ENCODE measurements at regions not wholly inside any gene's neighbourhood (a gene's known extent, or its start where the extent isn't known, plus 50 kb on each side); places are given as distances from the start of the nearest gene placed in this dataset.

DNA sequence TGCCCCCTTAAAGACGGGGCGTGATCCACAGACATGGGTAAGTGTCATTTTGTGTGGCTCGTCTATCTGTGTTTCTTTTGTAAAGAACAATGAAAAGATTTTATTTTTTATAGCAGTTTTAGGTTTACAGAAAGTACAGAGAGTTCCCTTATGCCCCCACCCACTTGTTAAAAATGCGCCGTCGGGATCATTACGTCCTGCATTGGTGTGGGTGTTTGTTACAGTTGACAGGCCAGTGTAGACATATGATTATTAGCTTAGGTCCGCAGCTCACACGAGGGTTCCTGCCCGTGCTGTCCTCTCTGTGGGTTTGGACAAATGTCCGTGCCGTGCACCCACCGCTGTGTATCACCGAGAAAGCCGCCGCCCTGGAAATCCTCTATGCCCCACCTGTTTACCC, 50.5 kb downstream of the RGS12 start:
- Mint-ChIP-seq H3K4me3 (no peak overlapping the region), H3K9me3 (ENCODE audit: low read depth) (no peaks in the 10 kb centered on the region), H3K36me3 (no peaks in the 10 kb centered on the region), H3K27me3 (peaks cover 1% of the 10 kb centered on the region), H3K27ac (no peak overlapping the region), H3K4me1 (peaks cover 11% of the 10 kb centered on the region)
- ATAC-seq (no peak), DNase-seq (peak; percentile 19)
- CTCF ChIA-PET, result no interaction called here

DNA sequence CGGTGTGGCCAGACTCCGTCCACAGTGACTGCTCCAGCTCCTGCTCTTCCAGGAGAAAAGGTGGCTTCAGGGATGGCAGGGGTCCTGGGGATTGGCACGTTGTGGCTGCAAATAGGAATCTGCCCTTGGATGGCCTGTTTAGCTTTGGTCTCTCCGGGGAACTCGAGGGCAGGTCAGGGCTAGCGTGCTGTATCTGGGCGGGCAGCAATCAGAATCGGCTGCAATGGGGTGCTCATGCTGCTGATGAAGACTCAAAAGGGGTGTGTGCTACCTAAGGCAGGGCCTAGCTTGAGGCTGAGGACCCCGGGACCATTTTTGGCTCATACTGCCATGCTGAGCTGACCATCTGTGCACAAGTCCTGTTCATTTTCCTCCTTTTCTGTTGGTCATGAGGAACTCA, 51.3 kb downstream of the RGS12 start:
- Mint-ChIP-seq H3K9me3 (ENCODE audit: low read depth) (no peaks in the 10 kb centered on the region), H3K27me3 (peaks cover 4% of the 10 kb centered on the region), H3K27ac (no peak overlapping the region), H3K4me3 (no peak overlapping the region), H3K4me1 (peaks cover 11% of the 10 kb centered on the region), H3K36me3 (no peaks in the 10 kb centered on the region)
- ATAC-seq (no peak), DNase-seq (peak; percentile 29)
- CTCF ChIA-PET, result no interaction called here

DNA sequence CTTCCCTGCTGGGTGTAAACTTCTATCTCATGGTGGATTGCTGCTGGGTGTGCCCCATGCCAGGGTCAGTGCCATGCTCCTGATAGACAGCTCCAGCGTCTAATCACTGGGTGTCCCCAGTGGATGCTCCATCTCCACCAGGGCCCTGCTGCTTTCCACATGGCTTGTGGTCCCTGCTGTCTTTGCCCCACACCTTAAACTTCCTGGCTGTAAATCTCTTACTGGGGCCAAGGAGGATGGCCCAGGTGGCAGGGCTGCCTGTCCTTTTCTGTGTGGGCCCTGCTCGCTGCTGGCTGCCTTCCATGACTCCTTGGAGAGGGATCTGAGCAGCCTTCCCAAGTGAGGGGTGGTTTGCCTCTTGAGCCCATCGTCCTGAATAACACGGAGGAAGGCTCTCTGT, 51.8 kb downstream of the RGS12 start:
- peaks cover 11% of the 10 kb centered on the region for H3K4me1 Mint-ChIP-seq
- no peak for ATAC-seq
- H3K9me3 Mint-ChIP-seq (ENCODE audit: low read depth), result no peaks in the 10 kb centered on the region
- no peaks in the 10 kb centered on the region for H3K36me3 Mint-ChIP-seq
- CTCF ChIA-PET, result interaction anchor here (0.7 to 2.4 kb wide), 2 partner anchors 10 to 21 kb away, joined by 3 to 17 read pairs; no protein-coding TSS in a partner anchor
- no peak overlapping the region for H3K4me3 Mint-ChIP-seq
- no peak overlapping the region for H3K27ac Mint-ChIP-seq
- peak; percentile 15 for DNase-seq
- H3K27me3 Mint-ChIP-seq, result peaks cover 4% of the 10 kb centered on the region

DNA sequence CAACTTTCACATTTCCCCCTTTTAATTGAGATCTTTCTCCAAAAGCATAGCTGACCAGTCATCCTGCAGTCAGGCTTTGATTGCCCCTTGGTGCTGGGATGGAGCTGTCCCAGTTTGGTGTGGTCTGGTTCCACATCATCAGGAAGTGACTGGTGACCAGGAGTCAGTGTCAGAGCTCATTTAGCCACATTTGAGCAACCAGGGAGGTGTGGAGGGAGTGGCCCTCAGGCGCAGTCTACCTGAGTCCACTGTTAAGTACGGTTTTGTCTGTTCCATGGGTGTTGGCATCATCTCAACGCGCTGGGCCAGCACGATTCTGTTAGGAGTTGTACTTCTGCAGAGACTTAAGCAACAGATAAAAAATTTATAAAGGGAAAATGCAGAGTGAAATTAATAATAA, 52.6 kb downstream of the RGS12 start:
- Mint-ChIP-seq H3K9me3 (ENCODE audit: low read depth) (no peaks in the 10 kb centered on the region), H3K36me3 (no peaks in the 10 kb centered on the region), H3K27me3 (peaks cover 4% of the 10 kb centered on the region), H3K27ac (no peak overlapping the region), H3K4me3 (no peak overlapping the region), H3K4me1 (peaks cover 11% of the 10 kb centered on the region)
- DNase-seq (peak; percentile 18), ATAC-seq (no peak)
- CTCF ChIA-PET, result interaction anchor here (0.7 to 2.4 kb wide), 3 partner anchors 9 to 135 kb away, joined by 3 to 17 read pairs (median 11); no protein-coding TSS in a partner anchor

DNA sequence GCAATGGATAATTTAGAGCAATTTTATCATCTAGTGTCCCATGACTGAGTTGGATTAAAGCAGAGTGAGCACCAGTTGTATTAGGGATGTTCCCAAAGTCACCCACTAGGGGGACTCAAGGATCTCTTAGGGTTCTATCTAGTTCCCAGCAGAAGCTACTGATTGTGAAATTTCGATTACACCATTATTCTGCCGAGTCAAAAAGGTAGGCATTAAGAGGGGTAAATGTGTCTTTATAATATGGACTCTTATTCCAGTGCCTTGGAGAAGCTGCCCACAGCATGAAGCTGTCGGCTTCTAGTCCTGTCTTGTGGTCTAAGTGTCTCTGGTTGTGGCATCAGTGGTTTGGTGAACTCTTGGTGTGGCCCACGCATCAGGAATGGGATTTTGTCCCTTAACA, 53.3 kb downstream of the RGS12 start:
- peak; percentile 50 for DNase-seq
- peaks cover 4% of the 10 kb centered on the region for H3K27me3 Mint-ChIP-seq
- H3K4me1 Mint-ChIP-seq, result peaks cover 11% of the 10 kb centered on the region

DNA sequence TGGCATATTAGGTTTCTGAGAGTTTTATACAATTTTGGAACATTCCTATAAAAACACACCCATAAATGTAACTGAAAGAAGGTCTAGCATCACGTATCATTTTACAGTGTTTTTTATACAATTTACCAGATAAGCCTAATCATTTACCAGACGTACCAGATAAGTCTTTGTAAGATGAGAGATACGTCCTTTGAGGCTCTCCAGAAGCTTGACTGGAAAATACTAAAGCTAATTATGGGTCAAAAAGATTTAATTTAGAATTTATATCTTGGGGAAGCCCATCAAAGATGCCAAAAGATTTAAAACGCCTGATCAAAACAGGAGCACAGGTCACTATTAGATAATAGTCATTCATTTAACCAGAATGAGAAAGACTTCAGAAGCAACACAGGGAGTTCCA, 55.0 kb downstream of the RGS12 start:
- Mint-ChIP-seq H3K27me3 (peaks cover 4% of the 10 kb centered on the region), H3K36me3 (no peaks in the 10 kb centered on the region), H3K9me3 (ENCODE audit: low read depth) (no peaks in the 10 kb centered on the region), H3K4me1 (peaks cover 6% of the 10 kb centered on the region), H3K4me3 (no peak overlapping the region), H3K27ac (no peak overlapping the region)
- no peak for DNase-seq
- CTCF ChIA-PET, result interaction anchor here (0.8 kb wide), 1 partner anchor 241 kb away, joined by 3 read pairs; no protein-coding TSS in a partner anchor
- ATAC-seq, result no peak

More for the DNA sequence above, 53.3 kb downstream of the RGS12 start:
- Mint-ChIP-seq H3K27ac (no peak overlapping the region), H3K36me3 (no peaks in the 10 kb centered on the region), H3K4me3 (no peak overlapping the region), H3K9me3 (ENCODE audit: low read depth) (no peaks in the 10 kb centered on the region)
- CTCF ChIA-PET, result interaction anchor here (0.9 to 2.4 kb wide), 14 partner anchors 8 to 535 kb away, joined by 3 to 17 read pairs (median 3); no protein-coding TSS in a partner anchor
- ATAC-seq, result peak; percentile 88

DNA sequence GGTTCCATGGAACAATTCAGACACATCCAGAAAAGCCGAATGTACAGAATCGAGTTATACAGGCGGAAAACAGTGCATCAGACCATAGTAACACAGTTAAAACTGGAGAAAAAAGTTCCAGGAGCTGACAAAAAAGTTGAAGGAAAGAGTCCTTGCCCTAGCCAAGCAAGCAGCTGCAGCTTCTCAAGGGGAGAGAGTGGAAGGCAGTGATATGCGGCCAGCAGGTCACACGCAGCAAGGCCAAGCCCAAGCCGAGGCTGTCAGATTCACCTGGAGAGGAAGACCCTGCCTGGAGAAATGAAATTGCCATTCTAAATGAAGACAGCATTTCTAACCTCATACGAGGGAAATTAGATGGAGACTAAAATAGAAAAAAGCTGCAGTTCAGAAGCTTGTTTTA, 55.8 kb downstream of the RGS12 start:
- no peaks in the 10 kb centered on the region for H3K9me3 Mint-ChIP-seq (ENCODE audit: low read depth)

DNA sequence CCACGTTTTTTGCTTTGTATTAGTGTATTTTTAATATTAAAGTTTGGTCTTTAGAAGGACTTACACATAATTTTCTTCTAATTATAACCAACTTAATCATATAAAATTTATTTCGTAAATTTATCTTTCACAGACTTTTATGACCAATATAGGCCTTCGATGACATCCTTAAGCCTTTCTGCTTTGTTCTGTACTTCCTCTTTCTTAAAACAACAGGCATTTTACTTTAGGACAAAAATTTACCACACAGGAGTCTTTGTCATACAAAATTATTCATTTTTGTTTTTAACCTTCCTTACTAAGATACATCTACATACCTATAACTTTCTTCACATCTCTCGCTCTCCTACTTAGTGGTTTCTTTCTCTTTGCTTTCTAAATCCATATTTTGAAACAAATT, 56.3 kb downstream of the RGS12 start:
- Mint-ChIP-seq H3K36me3 (no peaks in the 10 kb centered on the region), H3K27me3 (peaks cover 4% of the 10 kb centered on the region), H3K4me1 (peaks cover 6% of the 10 kb centered on the region), H3K9me3 (ENCODE audit: low read depth) (no peaks in the 10 kb centered on the region), H3K4me3 (no peak overlapping the region), H3K27ac (no peak overlapping the region)
- CTCF ChIA-PET, result no interaction called here
- no peak for ATAC-seq
- DNase-seq, result no peak

More for the DNA sequence above, 55.8 kb downstream of the RGS12 start:
- ATAC-seq, result no peak
- Mint-ChIP-seq H3K4me3 (no peak overlapping the region), H3K27ac (no peak overlapping the region), H3K27me3 (peaks cover 4% of the 10 kb centered on the region), H3K4me1 (peaks cover 6% of the 10 kb centered on the region), H3K36me3 (no peaks in the 10 kb centered on the region)
- CTCF ChIA-PET, result interaction anchor here (0.8 kb wide), 1 partner anchor 242 kb away, joined by 3 read pairs; no protein-coding TSS in a partner anchor
- DNase-seq, result no peak

DNA sequence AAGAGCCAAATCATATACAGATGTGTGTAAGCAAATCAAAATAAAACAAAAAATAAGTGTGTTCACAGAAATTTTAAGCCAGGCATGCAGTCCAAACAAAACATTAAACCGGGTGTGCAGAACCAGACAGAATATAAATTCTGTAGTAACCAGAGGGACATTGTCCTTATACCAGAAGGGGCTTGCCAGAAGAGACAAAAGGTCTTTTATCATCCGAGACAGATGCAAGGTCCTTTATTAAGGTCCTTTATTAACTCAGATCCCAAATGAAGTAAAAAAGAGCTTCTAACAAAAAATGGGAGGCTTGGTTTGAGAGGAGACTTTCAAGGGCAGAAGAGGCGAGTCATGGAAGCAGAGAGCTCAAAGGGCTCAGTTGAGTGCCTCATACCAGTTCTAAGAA, 59.2 kb downstream of the RGS12 start:
- ATAC-seq (no peak), DNase-seq (no peak)
- no peak overlapping the region for H3K4me3 Mint-ChIP-seq
- no peak overlapping the region for H3K27ac Mint-ChIP-seq
- peaks cover 14% of the 10 kb centered on the region for H3K27me3 Mint-ChIP-seq
- no peaks in the 10 kb centered on the region for H3K9me3 Mint-ChIP-seq (ENCODE audit: low read depth)
- H3K36me3 Mint-ChIP-seq, result no peaks in the 10 kb centered on the region
- peaks cover 2% of the 10 kb centered on the region for H3K4me1 Mint-ChIP-seq
- CTCF ChIA-PET, result interaction anchor here (1.2 kb wide), 1 partner anchor 129 kb away, joined by 5 read pairs; no protein-coding TSS in a partner anchor

DNA sequence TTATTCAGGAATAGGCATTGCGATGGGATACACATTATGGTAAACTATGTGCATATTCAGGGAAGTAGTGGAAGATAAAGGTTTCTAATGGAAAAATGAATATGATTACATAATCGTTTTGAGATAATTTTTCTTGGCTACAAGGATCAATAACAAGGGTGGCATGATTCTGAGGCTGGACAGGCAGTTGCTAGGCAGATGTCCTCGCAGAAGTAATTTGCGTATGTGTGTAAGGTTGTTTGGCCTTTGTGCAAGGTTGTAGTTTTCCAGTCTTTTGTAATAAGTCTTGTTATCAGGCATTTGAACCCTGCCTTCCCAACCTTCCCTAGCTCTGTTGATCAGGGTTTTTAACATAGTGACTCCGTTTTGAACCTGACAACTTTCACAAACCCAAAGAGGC, 59.7 kb downstream of the RGS12 start:
- DNase-seq (no peak), ATAC-seq (no peak)
- H3K4me1 Mint-ChIP-seq, result peaks cover 2% of the 10 kb centered on the region
- no peaks in the 10 kb centered on the region for H3K36me3 Mint-ChIP-seq
- CTCF ChIA-PET, result no interaction called here
- H3K27me3 Mint-ChIP-seq, result peaks cover 18% of the 10 kb centered on the region
- H3K9me3 Mint-ChIP-seq (ENCODE audit: low read depth), result no peaks in the 10 kb centered on the region
- no peak overlapping the region for H3K27ac Mint-ChIP-seq
- H3K4me3 Mint-ChIP-seq, result no peak overlapping the region

DNA sequence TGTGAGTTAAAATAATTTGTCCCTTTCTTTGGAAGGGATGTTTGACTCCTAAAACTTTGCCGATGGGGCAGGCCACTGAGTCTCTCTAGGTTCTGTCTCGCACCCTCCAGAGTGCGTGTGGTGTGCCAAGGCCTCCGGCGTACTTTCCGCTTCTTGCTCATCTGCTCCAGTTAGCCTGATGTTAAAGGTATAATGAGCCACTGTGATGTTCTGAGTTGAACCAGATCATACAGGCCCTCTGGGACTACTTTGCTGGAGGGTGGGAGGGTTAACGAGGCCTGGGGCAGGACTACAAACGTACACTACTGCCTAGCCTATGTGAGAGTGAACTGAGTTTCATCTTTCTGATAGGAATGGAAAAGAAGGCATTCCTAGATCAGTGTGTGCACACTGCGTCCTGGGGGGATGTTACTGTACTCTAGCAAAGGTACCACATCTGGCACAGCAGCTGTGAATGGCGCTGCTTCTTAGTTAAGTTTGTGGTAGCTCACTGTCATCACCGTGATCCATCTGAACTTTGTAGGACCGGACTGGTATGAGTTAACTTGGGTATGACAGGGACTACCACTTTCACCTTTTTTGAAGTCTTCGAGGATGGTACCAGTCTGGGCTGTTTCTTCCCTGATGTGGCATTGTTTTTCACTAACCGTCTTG, 60.2 kb downstream of the RGS12 start:
- CTCF ChIA-PET, result interaction anchor here (1.8 to 2.9 kb wide), 2 partner anchors 7 to 90 kb away, joined by 4 to 17 read pairs; no protein-coding TSS in a partner anchor
- ATAC-seq (no peak), DNase-seq (peak; percentile 36)
- Mint-ChIP-seq H3K9me3 (ENCODE audit: low read depth) (no peaks in the 10 kb centered on the region), H3K27me3 (peaks cover 19% of the 10 kb centered on the region), H3K4me1 (peaks cover 2% of the 10 kb centered on the region), H3K4me3 (no peak overlapping the region), H3K36me3 (no peaks in the 10 kb centered on the region), H3K27ac (no peak overlapping the region)

DNA sequence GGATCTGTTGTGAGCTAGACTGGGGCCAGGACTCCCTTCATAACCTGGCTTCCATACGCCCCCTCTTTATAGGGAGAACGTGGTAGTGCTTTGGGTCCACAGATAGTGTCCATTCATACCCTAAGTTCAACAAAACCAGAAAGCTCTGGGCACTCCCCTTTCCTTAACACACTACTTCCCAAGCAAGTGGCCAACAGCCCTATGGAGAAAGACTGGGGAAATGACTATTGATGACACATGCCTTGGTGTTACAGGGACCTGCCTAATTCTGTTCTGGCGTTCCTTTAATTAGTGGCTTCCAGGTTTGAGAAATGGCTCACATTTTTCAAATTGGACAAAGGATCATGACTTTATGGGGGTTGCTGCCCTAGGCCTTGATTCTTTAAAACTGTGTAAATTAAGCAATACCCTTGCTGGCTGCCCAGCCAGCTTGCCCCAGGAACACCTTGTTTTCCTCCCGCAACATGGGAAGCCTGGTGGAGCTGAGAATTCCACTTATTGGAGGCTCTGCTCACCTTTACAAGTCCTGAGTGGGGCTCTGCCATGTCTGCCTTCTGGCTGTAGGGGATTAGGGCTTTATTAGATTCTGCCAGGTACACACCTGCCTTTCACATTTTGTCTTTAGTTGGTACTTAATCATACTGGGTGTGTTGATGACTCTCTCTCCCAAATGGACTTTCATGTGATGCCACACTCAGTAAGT, 61.1 kb downstream of the RGS12 start:
- H3K4me1 Mint-ChIP-seq, result peaks cover 2% of the 10 kb centered on the region
- no peak overlapping the region for H3K4me3 Mint-ChIP-seq
- no peaks in the 10 kb centered on the region for H3K9me3 Mint-ChIP-seq (ENCODE audit: low read depth)
- no peak for ATAC-seq
- no peak overlapping the region for H3K27ac Mint-ChIP-seq
- H3K27me3 Mint-ChIP-seq, result peaks cover 16% of the 10 kb centered on the region
- DNase-seq, result peak; percentile 31
- CTCF ChIA-PET, result interaction anchor here (1.8 to 2.9 kb wide), 3 partner anchors 8 to 127 kb away, joined by 4 to 17 read pairs (median 6); no protein-coding TSS in a partner anchor
- no peaks in the 10 kb centered on the region for H3K36me3 Mint-ChIP-seq

DNA sequence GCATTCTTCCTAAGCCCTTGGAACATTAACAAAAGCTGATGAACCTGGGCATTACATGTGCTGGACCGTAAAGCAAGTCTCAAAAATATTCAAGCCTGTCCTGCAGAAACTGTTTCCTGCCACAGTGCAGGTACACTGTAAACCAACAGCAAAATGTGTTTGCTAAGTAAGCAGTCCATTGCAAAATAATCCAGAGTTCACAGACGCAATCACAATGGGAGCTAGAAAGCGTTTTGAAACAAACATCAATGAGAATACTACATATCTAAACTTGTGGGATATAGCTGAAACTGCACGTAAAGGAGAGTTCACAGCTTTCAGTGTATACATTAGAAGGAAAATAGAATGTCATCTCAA, 61.6 kb downstream of the RGS12 start:
- Mint-ChIP-seq H3K4me1 (peaks cover 2% of the 10 kb centered on the region), H3K27ac (no peak overlapping the region), H3K9me3 (ENCODE audit: low read depth) (no peaks in the 10 kb centered on the region), H3K27me3 (peaks cover 16% of the 10 kb centered on the region), H3K36me3 (no peaks in the 10 kb centered on the region), H3K4me3 (no peak overlapping the region)
- no peak for DNase-seq
- CTCF ChIA-PET, result interaction anchor here (1.8 to 2.9 kb wide), 3 partner anchors 9 to 126 kb away, joined by 4 to 17 read pairs (median 6); no protein-coding TSS in a partner anchor
- no peak for ATAC-seq
